ENCODE measurements at regions not wholly inside any gene's neighbourhood (a gene's known extent, or its start where the extent isn't known, plus 50 kb on each side); places are given as distances from the start of the nearest gene placed in this dataset.

DNA sequence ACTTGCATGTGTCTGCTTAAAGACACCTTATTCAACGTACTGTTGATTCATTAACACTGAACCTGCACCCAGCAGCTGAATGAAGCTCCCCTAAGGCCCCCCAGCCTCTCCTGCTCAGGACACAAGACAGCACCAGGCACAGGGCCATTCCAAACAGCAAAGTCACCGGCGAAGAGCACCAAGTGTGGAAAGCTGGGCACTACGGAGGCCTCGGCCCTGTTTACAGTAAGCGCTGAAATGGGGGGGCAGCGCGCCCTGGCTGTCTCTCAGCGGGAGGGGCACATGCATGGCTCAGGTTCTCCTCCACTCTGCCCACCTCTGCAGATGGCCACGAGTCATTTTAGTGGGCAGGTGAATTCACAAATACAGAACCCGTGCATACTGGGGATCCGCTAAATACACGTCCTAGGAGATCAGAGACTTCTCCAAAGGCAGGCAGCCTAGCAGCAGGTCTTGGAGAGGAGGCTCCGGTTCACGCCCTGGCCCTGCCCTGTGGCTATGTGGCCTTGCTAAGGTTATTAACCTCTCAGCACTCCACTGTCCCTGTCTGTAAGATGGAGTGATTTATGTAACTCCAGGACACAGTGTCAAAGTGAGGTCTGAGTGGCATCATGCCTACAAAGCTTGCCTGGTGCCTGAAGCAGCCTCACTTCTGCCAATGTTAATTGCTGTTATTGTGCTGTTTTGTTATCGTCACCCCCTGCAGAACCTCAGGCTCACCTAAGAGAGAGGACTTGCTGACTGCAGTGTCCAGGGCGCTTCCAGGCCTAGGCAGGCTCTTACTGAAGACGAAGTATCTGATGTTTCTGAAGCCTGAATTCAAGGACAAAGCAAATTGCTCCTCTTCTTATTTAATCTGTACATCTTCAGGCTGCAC is 207.4 kb upstream of the SOX1 start:
- TF ChIP-seq, protein P1, sequence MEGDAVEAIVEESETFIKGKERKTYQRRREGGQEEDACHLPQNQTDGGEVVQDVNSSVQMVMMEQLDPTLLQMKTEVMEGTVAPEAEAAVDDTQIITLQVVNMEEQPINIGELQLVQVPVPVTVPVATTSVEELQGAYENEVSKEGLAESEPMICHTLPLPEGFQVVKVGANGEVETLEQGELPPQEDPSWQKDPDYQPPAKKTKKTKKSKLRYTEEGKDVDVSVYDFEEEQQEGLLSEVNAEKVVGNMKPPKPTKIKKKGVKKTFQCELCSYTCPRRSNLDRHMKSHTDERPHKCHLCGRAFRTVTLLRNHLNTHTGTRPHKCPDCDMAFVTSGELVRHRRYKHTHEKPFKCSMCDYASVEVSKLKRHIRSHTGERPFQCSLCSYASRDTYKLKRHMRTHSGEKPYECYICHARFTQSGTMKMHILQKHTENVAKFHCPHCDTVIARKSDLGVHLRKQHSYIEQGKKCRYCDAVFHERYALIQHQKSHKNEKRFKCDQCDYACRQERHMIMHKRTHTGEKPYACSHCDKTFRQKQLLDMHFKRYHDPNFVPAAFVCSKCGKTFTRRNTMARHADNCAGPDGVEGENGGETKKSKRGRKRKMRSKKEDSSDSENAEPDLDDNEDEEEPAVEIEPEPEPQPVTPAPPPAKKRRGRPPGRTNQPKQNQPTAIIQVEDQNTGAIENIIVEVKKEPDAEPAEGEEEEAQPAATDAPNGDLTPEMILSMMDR (IDR thresholded peaks at IDR 0.05): no peak
- TF ChIP-seq POLR2AphosphoS5 (IDR thresholded peaks at IDR 0.05; ENCODE audit: low read depth, low read length) (no peak), TCF7L2 (IDR thresholded peaks at IDR 0.05; ENCODE audit: low read depth, low read length) (no peak)
- TF ChIP-seq, protein P2, sequence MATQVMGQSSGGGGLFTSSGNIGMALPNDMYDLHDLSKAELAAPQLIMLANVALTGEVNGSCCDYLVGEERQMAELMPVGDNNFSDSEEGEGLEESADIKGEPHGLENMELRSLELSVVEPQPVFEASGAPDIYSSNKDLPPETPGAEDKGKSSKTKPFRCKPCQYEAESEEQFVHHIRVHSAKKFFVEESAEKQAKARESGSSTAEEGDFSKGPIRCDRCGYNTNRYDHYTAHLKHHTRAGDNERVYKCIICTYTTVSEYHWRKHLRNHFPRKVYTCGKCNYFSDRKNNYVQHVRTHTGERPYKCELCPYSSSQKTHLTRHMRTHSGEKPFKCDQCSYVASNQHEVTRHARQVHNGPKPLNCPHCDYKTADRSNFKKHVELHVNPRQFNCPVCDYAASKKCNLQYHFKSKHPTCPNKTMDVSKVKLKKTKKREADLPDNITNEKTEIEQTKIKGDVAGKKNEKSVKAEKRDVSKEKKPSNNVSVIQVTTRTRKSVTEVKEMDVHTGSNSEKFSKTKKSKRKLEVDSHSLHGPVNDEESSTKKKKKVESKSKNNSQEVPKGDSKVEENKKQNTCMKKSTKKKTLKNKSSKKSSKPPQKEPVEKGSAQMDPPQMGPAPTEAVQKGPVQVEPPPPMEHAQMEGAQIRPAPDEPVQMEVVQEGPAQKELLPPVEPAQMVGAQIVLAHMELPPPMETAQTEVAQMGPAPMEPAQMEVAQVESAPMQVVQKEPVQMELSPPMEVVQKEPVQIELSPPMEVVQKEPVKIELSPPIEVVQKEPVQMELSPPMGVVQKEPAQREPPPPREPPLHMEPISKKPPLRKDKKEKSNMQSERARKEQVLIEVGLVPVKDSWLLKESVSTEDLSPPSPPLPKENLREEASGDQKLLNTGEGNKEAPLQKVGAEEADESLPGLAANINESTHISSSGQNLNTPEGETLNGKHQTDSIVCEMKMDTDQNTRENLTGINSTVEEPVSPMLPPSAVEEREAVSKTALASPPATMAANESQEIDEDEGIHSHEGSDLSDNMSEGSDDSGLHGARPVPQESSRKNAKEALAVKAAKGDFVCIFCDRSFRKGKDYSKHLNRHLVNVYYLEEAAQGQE (IDR thresholded peaks at IDR 0.05; ENCODE audit: insufficient read depth in 1 of 2, low read depth in 2 of 2, low read length in 1 of 2): no peak
